ENCODE measurements at regions not wholly inside any gene's neighbourhood (a gene's known extent, or its start where the extent isn't known, plus 50 kb on each side); places are given as distances from the start of the nearest gene placed in this dataset.

- TF ChIP-seq CTCF (conservative IDR thresholded peaks at IDR 0.05) (no peak), ZFX (IDR thresholded peaks at IDR 0.05) (no peak)
These were observed 240.3 kb downstream of the VAPA start for GRCh38 chr18:10153924-10154752.
